K562 (cell line): ENCODE measurements at regions not wholly inside any gene's neighbourhood (a gene's known extent, or its start where the extent isn't known, plus 50 kb on each side); places are given as distances from the start of the nearest gene placed in this dataset.

Source experiments
- ATAC-seq: fragments of 200-7000 bp; cut with Tn5 transposase; 3 replicates; pipeline ENCODE4 v1.9.1; 2020; ENCODE audit warnings: moderate library complexity
- BruUV-seq: library from RNA; stranded (reverse); fragments of 400-500 nt; replicated peaks from 2 replicates; lab custom pipeline; 2021; lab: Mats Ljungman, UMichigan
- CTCF ChIA-PET: fragments of 300-600 bp; formaldehyde crosslinking; extraction: SDS; loops from one replicate; lab custom pipeline; 2021; ENCODE audit warnings: low intra/inter-chr PET ratio; lab: Yijun Ruan, JAX
- POLR2A ChIA-PET: fragments of 300-600, 350-650 bp; sonication (Branson Sonifier 250); formaldehyde crosslinking; extraction: SDS; loops from one replicate; lab custom pipeline; 2021; ENCODE audit warnings: antibody characterized with exemption, inconsistent platforms; lab: Yijun Ruan, JAX
- DNase-seq, 4 experiments: peaks; one replicate each; pipeline versions ENCODE4 v3.0.0 to v3.0.0-alpha.2; 2011 to 2018; ENCODE audit warnings: low spot score in 3 of 4, mixed read lengths in 3 of 4; ENCODE audit errors: extremely low read depth in 1 of 4
- FAIRE-seq: peaks from 2 replicates; lab custom pipeline; 2011; peaks lifted over from hg19 to GRCh38; lab: Jason Lieb, UNC
- H2AFZ ChIP-seq: 2 replicates; pipeline ENCODE4 v1.6.0; 2011; ENCODE audit warnings: low read depth, low read length, control low read depth, inconsistent platforms
- H3K27ac ChIP-seq: fragments of 200-600 bp; 3 replicates; pipeline ENCODE4 v1.8.0; 2011; ENCODE audit warnings: low read depth, mild to moderate bottlenecking, control low read depth, inconsistent platforms, low read length, moderate library complexity, mixed read lengths; ENCODE audit errors: extremely low read depth
- H3K27me3 ChIP-seq, 2 experiments: fragments of 300-600 bp in 1 of 2; 2 replicates in 1 of 2; 3 replicates in 1 of 2; pipeline versions ENCODE4 v1.6.0 to v1.8.0; 2011; ENCODE audit warnings: inconsistent platforms in 2 of 2, low read length in 2 of 2, mild to moderate bottlenecking in 1 of 2, mixed read lengths in 1 of 2, moderate library complexity in 1 of 2; ENCODE audit not compliant: control insufficient read depth in 2 of 2, insufficient read depth in 2 of 2
- H3K36me3 ChIP-seq: fragments of 300-600 bp; 3 replicates; pipeline ENCODE4 v1.8.0; 2011; ENCODE audit warnings: mild to moderate bottlenecking, low read length, inconsistent platforms; ENCODE audit not compliant: control insufficient read depth, insufficient read depth
- H3K4me1 ChIP-seq, 2 experiments: fragments of 200-600 bp in 1 of 2; replicated peaks in 1 of 2; 2 replicates in 1 of 2; 3 replicates in 1 of 2; pipeline versions ENCODE4 v1.5.1 to v1.8.0; 2011; ENCODE audit warnings: inconsistent platforms in 2 of 2, low read length in 2 of 2, mild to moderate bottlenecking in 1 of 2, mixed read lengths in 1 of 2, moderate library complexity in 1 of 2; ENCODE audit not compliant: control insufficient read depth in 2 of 2, insufficient read depth in 2 of 2
- H3K4me2 ChIP-seq: 2 replicates; pipeline ENCODE4 v1.6.1; 2011; ENCODE audit warnings: low read length, control low read depth, inconsistent platforms, mixed read lengths; ENCODE audit not compliant: insufficient read depth
- H3K4me3 ChIP-seq: fragments of 200-600 bp; sonication (generic), shearing (Covaris generic); 2 replicates; pipeline ENCODE4 v1.5.1; 2016; ENCODE audit warnings: control low read depth, inconsistent platforms
- H3K79me2 ChIP-seq: fragments of 200-600 bp; 3 replicates; pipeline ENCODE4 v1.8.0; 2011; ENCODE audit warnings: low read length, inconsistent platforms; ENCODE audit not compliant: control insufficient read depth, insufficient read depth
- H3K9ac ChIP-seq, 2 experiments: 2 replicates each; pipeline versions ENCODE4 v1.6.0 to v1.6.1; 2011; ENCODE audit warnings: low read depth in 2 of 2, low read length in 2 of 2, control low read depth in 1 of 2, inconsistent platforms in 1 of 2, mild to moderate bottlenecking in 1 of 2, mixed read lengths in 1 of 2; ENCODE audit not compliant: insufficient read depth in 1 of 2
- H3K9me1 ChIP-seq: one replicate; pipeline ENCODE4 v1.6.0; 2011; ENCODE audit warnings: inconsistent platforms, mild to moderate bottlenecking, low read length, moderate library complexity; ENCODE audit not compliant: control insufficient read depth, insufficient read depth
- H3K9me3 ChIP-seq: replicated peaks from 2 replicates; pipeline ENCODE4 v1.5.1; 2011; ENCODE audit warnings: low read depth, low read length, inconsistent platforms; ENCODE audit not compliant: control insufficient read depth, insufficient read depth
- H4K20me1 ChIP-seq: replicated peaks from 2 replicates; pipeline ENCODE4 v1.6.1; 2011; ENCODE audit warnings: low read length, inconsistent platforms, mixed read lengths; ENCODE audit not compliant: control insufficient read depth, insufficient read depth
- BCOR ChIP-seq: fragments of 450-650 bp; IDR thresholded peaks from 2 replicates; pipeline ENCODE4 v1.6.1; 2016
- CREM ChIP-seq: IDR thresholded peaks from 2 replicates; pipeline ENCODE4 v1.6.1; 2014; ENCODE audit warnings: antibody characterized with exemption, low read depth
- DPF2 ChIP-seq: fragments of 450-650 bp; IDR thresholded peaks from 2 replicates; pipeline ENCODE4 v1.6.1; 2016
- FOXK1 ChIP-seq: sonication (generic); formaldehyde crosslinking; IDR thresholded peaks from 2 replicates; pipeline ENCODE4 v1.8.0; 2022; ENCODE audit warnings: missing genetic modification reagents, mild to moderate bottlenecking, borderline replicate concordance
- NFATC3 ChIP-seq: fragments of 450-650 bp; IDR thresholded peaks from 2 replicates; pipeline ENCODE4 v1.6.1; 2017; ENCODE audit warnings: mild to moderate bottlenecking
- SRSF9 ChIP-seq: fragments of 200-400 bp; formaldehyde crosslinking; IDR thresholded peaks from 2 replicates; pipeline ENCODE4 v1.6.1; 2017; ENCODE audit warnings: low read depth, low read length, borderline replicate concordance
- ZNF184 ChIP-seq: sonication (generic); formaldehyde crosslinking; IDR thresholded peaks from 2 replicates; pipeline ENCODE4 v1.5.0; 2020; ENCODE audit warnings: missing genetic modification reagents
- ZNF316 ChIP-seq: fragments of 450-650 bp; IDR thresholded peaks from 2 replicates; pipeline ENCODE4 v1.6.1; 2016
- ZNF408 ChIP-seq: fragments of 250-450 bp; sonication (Bioruptor Pico); IDR thresholded peaks from 2 replicates; pipeline ENCODE4 v1.4.0; 2020; ENCODE audit warnings: low read depth, mild to moderate bottlenecking, moderate library complexity
- ZNF644 ChIP-seq: fragments of 200-800 bp; sonication (Bioruptor generic); IDR thresholded peaks from 2 replicates; pipeline ENCODE4 v1.6.1; 2016; ENCODE audit warnings: low read depth, missing genetic modification characterization, missing compliant biosample characterization
- WGBS: fragments of 100-300 bp; shearing (Covaris generic); methylation state at CpG from one replicate; pipeline ENCODE4 v1.1.6; 2016; ENCODE audit warnings: low coverage, mixed read lengths; ENCODE audit not compliant: insufficient coverage; ENCODE audit errors: missing lambda C conversion rate; 5-methylcytosine and 5-hydroxymethylcytosine counted together
- in situ Hi-C: fragments of 300-500 bp; cut with MboI; formaldehyde crosslinking; loops from 4 replicates; pipeline ENCODE4 v1.15.0; 2018; ENCODE audit warnings: inconsistent platforms, mixed read lengths
- intact Hi-C: fragments of 100-400 bp; cut with micrococcal nuclease; formaldehyde crosslinking; loops from 2 replicates; pipeline ENCODE4 v1.14.2; 2022
- TF ChIP-seq, protein P1 (sequence below): fragments of 450-650 bp; formaldehyde crosslinking; IDR thresholded peaks from 2 replicates; pipeline ENCODE4 v1.4.0; 2020; ENCODE audit warnings: mild to moderate bottlenecking, mixed read lengths
- TF ChIP-seq, protein P2 (sequence below): fragments of 450-650 bp; formaldehyde crosslinking; conservative IDR thresholded peaks from 2 replicates; pipeline ENCODE4 v1.4.0; 2022; ENCODE audit warnings: mild to moderate bottlenecking, missing genetic modification characterization
- TF ChIP-seq, protein P3 (sequence below): sonication (generic); formaldehyde crosslinking; IDR thresholded peaks from 2 replicates; pipeline ENCODE4 v1.5.0; 2020; ENCODE audit warnings: missing genetic modification reagents
- TF ChIP-seq, protein P4 (sequence below): fragments of 250-450 bp; sonication (Bioruptor Pico); IDR thresholded peaks from 2 replicates; pipeline ENCODE4 v1.5.0; 2022; ENCODE audit warnings: mild to moderate bottlenecking
- TF ChIP-seq, protein P5 (sequence below): sonication (generic); formaldehyde crosslinking; IDR thresholded peaks from 2 replicates; pipeline ENCODE4 v1.8.0; 2022; ENCODE audit warnings: missing genetic modification reagents, mild to moderate bottlenecking, borderline replicate concordance

DNA sequence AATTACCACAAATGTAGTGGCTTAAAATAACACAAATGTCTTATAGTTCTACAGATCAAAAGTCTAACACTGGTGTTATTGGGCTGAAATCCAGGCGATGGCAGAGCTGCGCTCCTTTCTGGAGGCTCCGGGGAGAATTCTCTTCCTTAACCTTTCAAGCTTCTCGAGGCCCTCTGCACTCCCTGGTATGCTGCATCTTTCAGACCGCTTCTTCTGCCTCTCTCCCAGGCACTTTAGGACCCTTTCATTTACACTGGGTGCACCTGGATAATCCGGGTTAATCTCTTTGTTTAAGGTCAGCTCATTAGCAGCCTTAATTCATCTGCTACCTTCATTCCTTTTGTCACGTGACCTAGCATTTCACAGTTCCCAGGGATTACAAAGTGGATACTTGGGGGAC, 211.3 kb upstream of the RFC3 start (continued):
- TF ChIP-seq, protein P1, sequence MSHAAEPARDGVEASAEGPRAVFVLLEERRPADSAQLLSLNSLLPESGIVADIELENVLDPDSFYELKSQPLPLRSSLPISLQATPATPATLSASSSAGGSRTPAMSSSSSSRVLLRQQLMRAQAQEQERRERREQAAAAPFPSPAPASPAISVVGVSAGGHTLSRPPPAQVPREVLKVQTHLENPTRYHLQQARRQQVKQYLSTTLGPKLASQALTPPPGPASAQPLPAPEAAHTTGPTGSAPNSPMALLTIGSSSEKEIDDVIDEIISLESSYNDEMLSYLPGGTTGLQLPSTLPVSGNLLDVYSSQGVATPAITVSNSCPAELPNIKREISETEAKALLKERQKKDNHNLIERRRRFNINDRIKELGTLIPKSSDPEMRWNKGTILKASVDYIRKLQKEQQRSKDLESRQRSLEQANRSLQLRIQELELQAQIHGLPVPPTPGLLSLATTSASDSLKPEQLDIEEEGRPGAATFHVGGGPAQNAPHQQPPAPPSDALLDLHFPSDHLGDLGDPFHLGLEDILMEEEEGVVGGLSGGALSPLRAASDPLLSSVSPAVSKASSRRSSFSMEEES (CRISPR knock-in tag) = peak; percentile 62
- TF ChIP-seq ZNF644 (tag) (no peak), NFATC3 (no peak)

DNA sequence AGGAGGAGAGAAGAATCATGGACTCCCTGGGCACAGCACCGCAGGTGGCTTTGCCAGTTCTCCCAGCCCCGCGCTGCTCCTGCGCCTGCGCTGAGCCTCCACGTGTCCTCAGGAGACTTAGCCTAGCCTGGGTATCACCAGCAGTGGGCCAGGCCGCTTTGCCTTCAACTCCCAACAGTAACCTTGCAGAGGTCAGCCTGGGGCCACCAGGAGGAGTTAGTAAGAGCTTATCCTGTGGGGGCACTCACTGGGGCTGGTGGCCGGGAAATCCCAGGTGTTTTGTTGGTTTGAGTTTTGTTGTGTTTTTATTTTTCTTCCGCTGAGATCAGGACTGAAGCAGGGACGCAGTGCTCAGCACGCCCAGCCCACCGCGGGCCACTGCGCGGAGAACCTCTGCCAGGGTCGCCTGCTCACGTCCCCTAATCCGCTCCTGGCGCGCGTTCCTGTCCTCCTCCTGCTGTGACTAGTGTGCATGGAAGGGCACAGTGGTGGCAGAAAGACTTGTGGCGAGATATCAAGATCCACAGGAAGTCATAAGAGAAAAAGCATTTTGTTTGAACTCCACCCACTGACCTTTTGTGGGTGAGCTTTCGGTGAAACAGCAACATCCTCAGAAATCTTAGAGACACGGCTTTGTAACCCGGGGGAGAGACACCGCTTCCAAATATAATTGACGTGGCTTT, 207.4 kb upstream of the RFC3 start:
- Histone ChIP-seq H3K9ac (no peak overlapping the region), H3K9me3 (no peaks in the 10 kb centered on the region), H3K27me3 (no peaks in the 10 kb centered on the region), H3K36me3 (no peaks in the 10 kb centered on the region), H3K4me2 (no peak overlapping the region; the same call in 1 of the 2 replicates), H3K9me1 (no peaks in the 10 kb centered on the region), H3K27ac (no peak overlapping the region), H4K20me1 (no peaks in the 10 kb centered on the region), H3K79me2 (no peaks in the 10 kb centered on the region), H3K4me3 (no peak overlapping the region), H3K4me1 (peaks cover 0 to 6% of the 10 kb centered on the region in 2 experiments; a peak in 2 of 5 replicates), H2AFZ (peak overlapping the region; percentile 66)
- intact Hi-C loops = no loop called here
- FAIRE-seq (no peak), ATAC-seq (peak; percentile 75), DNase-seq (peak in 2 of 4 experiments; percentile 7 to 11)
- in situ Hi-C loops = no loop called here
- ChIA-PET POLR2A (interaction anchor here (1.6 kb wide), 1 partner anchor 15 kb away, joined by 7 read pairs; no protein-coding TSS in a partner anchor), CTCF (no interaction called here)
- 28% methylated on average over 14 of the region's 27 CpGs for WGBS
- BruUV-seq = no TSS peak
- TF ChIP-seq, protein P2, sequence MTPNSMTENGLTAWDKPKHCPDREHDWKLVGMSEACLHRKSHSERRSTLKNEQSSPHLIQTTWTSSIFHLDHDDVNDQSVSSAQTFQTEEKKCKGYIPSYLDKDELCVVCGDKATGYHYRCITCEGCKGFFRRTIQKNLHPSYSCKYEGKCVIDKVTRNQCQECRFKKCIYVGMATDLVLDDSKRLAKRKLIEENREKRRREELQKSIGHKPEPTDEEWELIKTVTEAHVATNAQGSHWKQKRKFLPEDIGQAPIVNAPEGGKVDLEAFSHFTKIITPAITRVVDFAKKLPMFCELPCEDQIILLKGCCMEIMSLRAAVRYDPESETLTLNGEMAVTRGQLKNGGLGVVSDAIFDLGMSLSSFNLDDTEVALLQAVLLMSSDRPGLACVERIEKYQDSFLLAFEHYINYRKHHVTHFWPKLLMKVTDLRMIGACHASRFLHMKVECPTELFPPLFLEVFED (CRISPR knock-in tag) = no peak
- TF ChIP-seq ZNF408 (CRISPR knock-in tag) = no peak
- no peak for TF ChIP-seq SRSF9
- TF ChIP-seq, protein P3, sequence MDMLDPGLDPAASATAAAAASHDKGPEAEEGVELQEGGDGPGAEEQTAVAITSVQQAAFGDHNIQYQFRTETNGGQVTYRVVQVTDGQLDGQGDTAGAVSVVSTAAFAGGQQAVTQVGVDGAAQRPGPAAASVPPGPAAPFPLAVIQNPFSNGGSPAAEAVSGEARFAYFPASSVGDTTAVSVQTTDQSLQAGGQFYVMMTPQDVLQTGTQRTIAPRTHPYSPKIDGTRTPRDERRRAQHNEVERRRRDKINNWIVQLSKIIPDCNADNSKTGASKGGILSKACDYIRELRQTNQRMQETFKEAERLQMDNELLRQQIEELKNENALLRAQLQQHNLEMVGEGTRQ (CRISPR knock-in tag) = peak; percentile 26
- TF ChIP-seq FOXK1 = no peak
- TF ChIP-seq DPF2 = no peak
- no peak for TF ChIP-seq CREM
- TF ChIP-seq, protein P4, sequence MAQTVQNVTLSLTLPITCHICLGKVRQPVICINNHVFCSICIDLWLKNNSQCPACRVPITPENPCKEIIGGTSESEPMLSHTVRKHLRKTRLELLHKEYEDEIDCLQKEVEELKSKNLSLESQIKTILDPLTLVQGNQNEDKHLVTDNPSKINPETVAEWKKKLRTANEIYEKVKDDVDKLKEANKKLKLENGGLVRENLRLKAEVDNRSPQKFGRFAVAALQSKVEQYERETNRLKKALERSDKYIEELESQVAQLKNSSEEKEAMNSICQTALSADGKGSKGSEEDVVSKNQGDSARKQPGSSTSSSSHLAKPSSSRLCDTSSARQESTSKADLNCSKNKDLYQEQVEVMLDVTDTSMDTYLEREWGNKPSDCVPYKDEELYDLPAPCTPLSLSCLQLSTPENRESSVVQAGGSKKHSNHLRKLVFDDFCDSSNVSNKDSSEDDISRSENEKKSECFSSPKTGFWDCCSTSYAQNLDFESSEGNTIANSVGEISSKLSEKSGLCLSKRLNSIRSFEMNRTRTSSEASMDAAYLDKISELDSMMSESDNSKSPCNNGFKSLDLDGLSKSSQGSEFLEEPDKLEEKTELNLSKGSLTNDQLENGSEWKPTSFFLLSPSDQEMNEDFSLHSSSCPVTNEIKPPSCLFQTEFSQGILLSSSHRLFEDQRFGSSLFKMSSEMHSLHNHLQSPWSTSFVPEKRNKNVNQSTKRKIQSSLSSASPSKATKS (CRISPR knock-in tag) = no peak
- no peak for TF ChIP-seq ZNF184 (CRISPR knock-in tag)
- no peak for TF ChIP-seq BCOR
- TF ChIP-seq, protein P5, sequence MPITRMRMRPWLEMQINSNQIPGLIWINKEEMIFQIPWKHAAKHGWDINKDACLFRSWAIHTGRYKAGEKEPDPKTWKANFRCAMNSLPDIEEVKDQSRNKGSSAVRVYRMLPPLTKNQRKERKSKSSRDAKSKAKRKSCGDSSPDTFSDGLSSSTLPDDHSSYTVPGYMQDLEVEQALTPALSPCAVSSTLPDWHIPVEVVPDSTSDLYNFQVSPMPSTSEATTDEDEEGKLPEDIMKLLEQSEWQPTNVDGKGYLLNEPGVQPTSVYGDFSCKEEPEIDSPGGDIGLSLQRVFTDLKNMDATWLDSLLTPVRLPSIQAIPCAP = no peak
- TF ChIP-seq ZNF316 = no peak
